ENCODE measurements at regions not wholly inside any gene's neighbourhood (a gene's known extent, or its start where the extent isn't known, plus 50 kb on each side); places are given as distances from the start of the nearest gene placed in this dataset.

DNA sequence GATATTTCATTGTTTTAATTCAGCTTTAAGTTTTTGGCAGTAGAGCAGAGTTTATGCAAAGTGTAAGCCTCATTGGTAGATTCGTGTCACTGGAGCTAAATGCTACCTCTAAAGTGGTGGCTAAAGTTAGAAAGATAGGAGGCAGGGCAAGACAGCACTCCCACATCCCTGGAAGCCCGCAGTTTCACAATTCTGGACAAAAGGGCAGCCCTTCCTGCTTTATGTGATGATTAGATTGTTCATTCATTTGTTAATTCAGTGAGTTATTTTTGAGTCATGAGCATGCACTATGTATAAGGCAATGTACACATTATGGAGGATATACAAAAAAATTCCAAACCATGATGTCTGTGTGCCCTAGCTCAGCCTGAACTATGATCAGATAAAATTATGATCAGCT lies 52.1 kb upstream of the EIF3M start:
- H3K4me3 ChIP-seq (ENCODE audit: insufficient read depth, low read depth, low read length) = no peak overlapping the region
- H3K36me3 ChIP-seq (ENCODE audit: control insufficient read depth, insufficient read depth, low read length) = no peaks in the 10 kb centered on the region
- 86 to 93% methylated on average over 2 of the region's 2 CpGs for WGBS, 2 experiments
- H3K27ac ChIP-seq (ENCODE audit: insufficient read depth, low read depth, low read length, poor library complexity, severe bottlenecking) = no peak overlapping the region
- peaks cover 3% of the 10 kb centered on the region for H3K4me1 ChIP-seq (ENCODE audit: control insufficient read depth, insufficient read depth, low read length)
- no peaks in the 10 kb centered on the region for H3K27me3 ChIP-seq (ENCODE audit: control insufficient read depth, insufficient read depth, low read length, poor library complexity, severe bottlenecking)
- H3K9me3 ChIP-seq (ENCODE audit: control insufficient read depth, low read length) = no peaks in the 10 kb centered on the region

DNA sequence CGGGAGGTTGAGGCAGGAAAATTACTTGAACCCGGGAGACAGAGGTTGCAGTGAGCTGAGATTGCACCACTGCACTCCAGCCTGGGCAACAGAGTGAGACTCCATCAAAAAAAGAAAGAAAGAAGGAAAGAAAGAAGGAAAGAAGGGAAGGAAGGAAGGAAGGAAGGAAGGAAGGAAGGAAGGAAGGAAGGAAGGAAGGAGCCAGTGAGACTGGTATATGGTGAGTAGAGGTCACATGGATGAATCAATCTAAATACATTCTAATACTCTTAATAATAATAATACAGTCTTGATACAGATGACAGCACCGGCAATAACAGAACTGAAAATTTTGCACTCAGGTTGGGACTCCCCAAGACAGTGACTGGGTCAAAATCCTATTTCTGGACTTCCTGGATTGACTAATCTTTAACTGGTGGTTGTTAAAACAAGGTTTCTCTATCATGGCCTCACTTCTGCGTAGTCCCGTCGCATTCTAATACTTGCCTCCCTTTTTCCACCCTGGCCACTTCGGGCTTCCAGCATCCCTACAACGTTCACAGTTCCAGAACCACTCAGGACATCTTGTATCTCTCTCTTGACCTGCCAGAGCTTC lies 53.5 kb upstream of the EIF3M start:
- Histone ChIP-seq H3K9me3 (ENCODE audit: control insufficient read depth, low read length) (no peaks in the 10 kb centered on the region), H3K36me3 (ENCODE audit: control insufficient read depth, insufficient read depth, low read length) (no peaks in the 10 kb centered on the region), H3K4me1 (ENCODE audit: control insufficient read depth, insufficient read depth, low read length) (peaks cover 3% of the 10 kb centered on the region), H3K27me3 (ENCODE audit: control insufficient read depth, insufficient read depth, low read length, poor library complexity, severe bottlenecking) (no peaks in the 10 kb centered on the region), H3K4me3 (ENCODE audit: insufficient read depth, low read depth, low read length) (no peak overlapping the region), H3K27ac (ENCODE audit: insufficient read depth, low read depth, low read length, poor library complexity, severe bottlenecking) (no peak overlapping the region)
- 91 to 92% methylated on average over 8 of the region's 8 CpGs for WGBS, 2 experiments

GRCh38 chr11:32527261-32528175 lies 56.1 kb upstream of the EIF3M start:
- Histone ChIP-seq H3K4me1 (ENCODE audit: control insufficient read depth, insufficient read depth, low read length) (peaks cover 3% of the 10 kb centered on the region), H3K36me3 (ENCODE audit: control insufficient read depth, insufficient read depth, low read length) (no peaks in the 10 kb centered on the region), H3K9me3 (ENCODE audit: control insufficient read depth, low read length) (no peaks in the 10 kb centered on the region), H3K27me3 (ENCODE audit: control insufficient read depth, insufficient read depth, low read length, poor library complexity, severe bottlenecking) (no peaks in the 10 kb centered on the region), H3K4me3 (ENCODE audit: insufficient read depth, low read depth, low read length) (no peak overlapping the region), H3K27ac (ENCODE audit: insufficient read depth, low read depth, low read length, poor library complexity, severe bottlenecking) (peak overlapping the region; percentile 4)
- 92 to 94% methylated on average over 10 of the region's 10 CpGs for WGBS, 2 experiments

- WGBS, 2 experiments = 100% methylated on average over 2 of the region's 4 CpGs; no CpG with 5 or more reads in 1 of the 2 experiments
- H3K27ac ChIP-seq (ENCODE audit: insufficient read depth, low read depth, low read length, poor library complexity, severe bottlenecking) = no peak overlapping the region
- H3K4me3 ChIP-seq (ENCODE audit: insufficient read depth, low read depth, low read length) = no peak overlapping the region
- no peaks in the 10 kb centered on the region for H3K9me3 ChIP-seq (ENCODE audit: control insufficient read depth, low read length)
- H3K36me3 ChIP-seq (ENCODE audit: control insufficient read depth, insufficient read depth, low read length) = no peaks in the 10 kb centered on the region
- no peaks in the 10 kb centered on the region for H3K27me3 ChIP-seq (ENCODE audit: control insufficient read depth, insufficient read depth, low read length, poor library complexity, severe bottlenecking)
- H3K4me1 ChIP-seq (ENCODE audit: control insufficient read depth, insufficient read depth, low read length) = peaks cover 3% of the 10 kb centered on the region
These were observed 56.9 kb upstream of the EIF3M start for GRCh38 chr11:32526760-32527159.

GRCh38 chr11:32511926-32512325 lies 71.7 kb upstream of the EIF3M start:
- Histone ChIP-seq H3K4me3 (ENCODE audit: insufficient read depth, low read depth, low read length) (no peak overlapping the region), H3K27me3 (ENCODE audit: control insufficient read depth, insufficient read depth, low read length, poor library complexity, severe bottlenecking) (no peaks in the 10 kb centered on the region), H3K27ac (ENCODE audit: insufficient read depth, low read depth, low read length, poor library complexity, severe bottlenecking) (no peak overlapping the region), H3K4me1 (ENCODE audit: control insufficient read depth, insufficient read depth, low read length) (no peaks in the 10 kb centered on the region), H3K9me3 (ENCODE audit: control insufficient read depth, low read length) (no peaks in the 10 kb centered on the region), H3K36me3 (ENCODE audit: control insufficient read depth, insufficient read depth, low read length) (no peaks in the 10 kb centered on the region)
- 94 to 98% methylated on average over 4 to 5 of the region's 5 CpGs for WGBS, 2 experiments

- Histone ChIP-seq H3K27me3 (ENCODE audit: control insufficient read depth, insufficient read depth, low read length, poor library complexity, severe bottlenecking) (no peaks in the 10 kb centered on the region), H3K4me3 (ENCODE audit: insufficient read depth, low read depth, low read length) (no peak overlapping the region), H3K27ac (ENCODE audit: insufficient read depth, low read depth, low read length, poor library complexity, severe bottlenecking) (no peak overlapping the region), H3K4me1 (ENCODE audit: control insufficient read depth, insufficient read depth, low read length) (no peaks in the 10 kb centered on the region), H3K9me3 (ENCODE audit: control insufficient read depth, low read length) (no peaks in the 10 kb centered on the region), H3K36me3 (ENCODE audit: control insufficient read depth, insufficient read depth, low read length) (no peaks in the 10 kb centered on the region)
- WGBS, 2 experiments = 63 to 64% methylated on average over 3 of the region's 3 CpGs
These were observed 73.6 kb upstream of the EIF3M start for GRCh38 chr11:32510039-32510438.

- WGBS, 2 experiments = 100% methylated on average over 1 of the region's 1 CpG; no CpG with 5 or more reads in 1 of the 2 experiments
- Histone ChIP-seq H3K9me3 (ENCODE audit: control insufficient read depth, low read length) (no peaks in the 10 kb centered on the region), H3K4me3 (ENCODE audit: insufficient read depth, low read depth, low read length) (no peak overlapping the region), H3K4me1 (ENCODE audit: control insufficient read depth, insufficient read depth, low read length) (no peaks in the 10 kb centered on the region), H3K27ac (ENCODE audit: insufficient read depth, low read depth, low read length, poor library complexity, severe bottlenecking) (no peak overlapping the region), H3K36me3 (ENCODE audit: control insufficient read depth, insufficient read depth, low read length) (no peaks in the 10 kb centered on the region), H3K27me3 (ENCODE audit: control insufficient read depth, insufficient read depth, low read length, poor library complexity, severe bottlenecking) (no peaks in the 10 kb centered on the region)
These were observed 73.4 kb upstream of the WT1 start for GRCh38 chr11:32508780-32509179.

GRCh38 chr11:32500001-32500400 lies 64.7 kb upstream of the WT1 start:
- H3K27me3 ChIP-seq (ENCODE audit: control insufficient read depth, insufficient read depth, low read length, poor library complexity, severe bottlenecking) = no peaks in the 10 kb centered on the region
- H3K9me3 ChIP-seq (ENCODE audit: control insufficient read depth, low read length) = no peaks in the 10 kb centered on the region
- WGBS, 2 experiments = 89% methylated on average over 5 of the region's 5 CpGs
- no peak overlapping the region for H3K4me3 ChIP-seq (ENCODE audit: insufficient read depth, low read depth, low read length)
- no peaks in the 10 kb centered on the region for H3K4me1 ChIP-seq (ENCODE audit: control insufficient read depth, insufficient read depth, low read length)
- H3K36me3 ChIP-seq (ENCODE audit: control insufficient read depth, insufficient read depth, low read length) = no peaks in the 10 kb centered on the region
- H3K27ac ChIP-seq (ENCODE audit: insufficient read depth, low read depth, low read length, poor library complexity, severe bottlenecking) = no peak overlapping the region

DNA sequence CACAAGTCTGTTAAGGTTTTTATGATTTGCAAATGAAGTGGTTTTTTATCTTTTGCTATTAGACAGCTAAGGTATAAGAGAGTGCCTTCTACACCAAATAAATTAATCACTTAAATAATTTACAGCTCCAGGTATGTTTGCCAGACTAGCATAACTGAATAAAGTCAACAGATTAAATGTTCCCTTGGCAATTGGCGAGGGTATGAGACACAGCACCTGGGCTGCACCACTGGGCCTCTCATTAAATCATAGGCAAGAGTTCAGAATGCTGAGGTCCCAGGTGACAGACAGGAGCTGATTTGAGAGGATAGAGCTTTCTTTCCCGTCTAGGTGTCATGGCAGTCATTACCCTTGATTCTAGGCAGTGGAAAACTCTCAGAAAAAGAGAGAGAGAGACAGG lies 62.6 kb upstream of the WT1 start:
- WGBS, 2 experiments = 95 to 98% methylated on average over 2 of the region's 2 CpGs

DNA sequence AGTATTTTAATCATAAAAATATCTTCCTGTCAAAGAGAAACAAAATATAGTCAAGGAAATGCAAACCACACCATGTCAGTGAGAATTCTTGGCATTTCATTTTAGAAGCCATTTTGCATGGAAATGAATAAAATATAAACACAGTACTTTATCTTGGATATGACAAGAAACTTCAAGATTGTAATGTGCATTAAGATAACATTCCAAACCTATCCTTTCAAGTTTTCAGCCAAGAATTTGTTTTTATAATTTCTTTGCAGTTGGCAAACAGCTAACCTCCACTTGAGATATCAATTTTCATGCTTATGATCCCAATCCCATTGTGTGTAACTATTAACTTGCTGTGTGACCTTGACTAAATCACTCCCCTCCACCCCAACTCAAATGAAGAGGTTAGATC lies 59.3 kb upstream of the WT1 start:
- Histone ChIP-seq H3K27ac (ENCODE audit: insufficient read depth, low read depth, low read length, poor library complexity, severe bottlenecking) (no peak overlapping the region), H3K9me3 (ENCODE audit: control insufficient read depth, low read length) (no peaks in the 10 kb centered on the region)

More for the DNA sequence above, 62.6 kb upstream of the WT1 start:
- H3K27me3 ChIP-seq (ENCODE audit: control insufficient read depth, insufficient read depth, low read length, poor library complexity, severe bottlenecking) = no peaks in the 10 kb centered on the region
- H3K4me3 ChIP-seq (ENCODE audit: insufficient read depth, low read depth, low read length) = no peak overlapping the region
- H3K4me1 ChIP-seq (ENCODE audit: control insufficient read depth, insufficient read depth, low read length) = no peaks in the 10 kb centered on the region
- H3K9me3 ChIP-seq (ENCODE audit: control insufficient read depth, low read length) = no peaks in the 10 kb centered on the region
- H3K36me3 ChIP-seq (ENCODE audit: control insufficient read depth, insufficient read depth, low read length) = no peaks in the 10 kb centered on the region
- H3K27ac ChIP-seq (ENCODE audit: insufficient read depth, low read depth, low read length, poor library complexity, severe bottlenecking) = no peak overlapping the region

More for the DNA sequence above, 59.3 kb upstream of the WT1 start:
- H3K36me3 ChIP-seq (ENCODE audit: control insufficient read depth, insufficient read depth, low read length) = no peaks in the 10 kb centered on the region
- H3K27me3 ChIP-seq (ENCODE audit: control insufficient read depth, insufficient read depth, low read length, poor library complexity, severe bottlenecking) = no peaks in the 10 kb centered on the region
- H3K4me1 ChIP-seq (ENCODE audit: control insufficient read depth, insufficient read depth, low read length) = no peaks in the 10 kb centered on the region
- H3K4me3 ChIP-seq (ENCODE audit: insufficient read depth, low read depth, low read length) = no peak overlapping the region

Measured in ectodermal cell (in vitro differentiated cells).